Activated CD4-positive, alpha-beta T cell treated with anti-CD3 and anti-CD28 coated beads, Interleukin-2, amount 50 U/mL, for 24 hours (primary cell): ENCODE measurements at regions not wholly inside any gene's neighbourhood (a gene's known extent, or its start where the extent isn't known, plus 50 kb on each side); places are given as distances from the start of the nearest gene placed in this dataset.
A peak's percentile ranks its signal among the peaks of the same experiment; 100 is the strongest.

ENCODE experiments used
- DNase-seq, 2 donors: peaks; one replicate each; pipeline ENCODE4 v3.0.0-alpha.2; 2020; ENCODE audit warnings: low read depth in 1 of 2, low spot score in 1 of 2

GRCh38 chr15:66848116-66848515 is 146.1 kb downstream of the SMAD6 start:
- DNase-seq = no peak

- no peak for DNase-seq
Measured at GRCh38 chr15:66848686-66849392, 146.8 kb downstream of the SMAD6 start.

GRCh38 chr15:66849393-66849745 is 147.3 kb downstream of the SMAD6 start:
- DNase-seq = no peak

GRCh38 chr15:66849746-66850077 is 147.7 kb downstream of the SMAD6 start:
- DNase-seq = no peak

GRCh38 chr15:66850078-66850991 is 148.3 kb downstream of the SMAD6 start:
- no peak for DNase-seq

GRCh38 chr15:66850996-66851310 is 148.9 kb downstream of the SMAD6 start:
- DNase-seq = no peak

GRCh38 chr15:66851311-66852063 is 149.5 kb downstream of the SMAD6 start:
- DNase-seq = peak; percentile 59 to 68

GRCh38 chr15:66852064-66852905 is 150.2 kb downstream of the SMAD6 start:
- no peak for DNase-seq

- DNase-seq = no peak
Measured at GRCh38 chr15:66854012-66854965, 152.3 kb downstream of the SMAD6 start.

GRCh38 chr15:66855041-66855440 is 153.0 kb downstream of the SMAD6 start:
- DNase-seq = no peak

GRCh38 chr15:66857694-66858093 is 155.7 kb downstream of the SMAD6 start:
- DNase-seq = no peak

- DNase-seq = no peak
Measured at GRCh38 chr15:66858423-66859207, 156.6 kb downstream of the SMAD6 start.

GRCh38 chr15:66859688-66860253 is 157.7 kb downstream of the SMAD6 start:
- no peak for DNase-seq

- no peak for DNase-seq
Measured at GRCh38 chr15:66860844-66861243, 158.8 kb downstream of the SMAD6 start.

- no peak for DNase-seq
Measured at GRCh38 chr15:66862111-66862939, 160.3 kb downstream of the SMAD6 start.

- peak; percentile 63 to 67 for DNase-seq
Measured at GRCh38 chr15:66862940-66863335, 160.9 kb downstream of the SMAD6 start.

GRCh38 chr15:66863390-66864085 is 161.5 kb downstream of the SMAD6 start:
- DNase-seq = no peak
